ENCODE measurements at regions not wholly inside any gene's neighbourhood (a gene's known extent, or its start where the extent isn't known, plus 50 kb on each side); places are given as distances from the start of the nearest gene placed in this dataset.

DNA sequence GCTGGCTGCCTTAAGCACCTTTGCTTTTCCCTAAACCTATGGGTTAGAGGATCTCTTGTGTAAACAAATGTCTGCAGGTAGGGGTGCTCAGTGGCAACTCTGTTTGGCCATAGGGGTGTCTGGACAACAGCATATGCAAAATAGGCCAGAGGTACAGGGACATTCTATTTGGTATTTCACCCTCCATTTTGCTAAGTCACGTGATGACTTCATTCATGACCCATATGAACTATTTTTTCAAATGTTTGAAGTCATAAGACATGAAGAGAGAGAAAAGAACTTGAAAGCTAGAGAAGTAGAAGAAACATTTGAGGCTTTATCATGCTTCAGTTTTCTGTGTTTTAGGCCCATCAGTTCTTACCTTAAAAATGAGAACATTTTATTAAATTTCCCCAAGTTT is 370.2 kb downstream of the GADD45G start:
- TF ChIP-seq CTCF (tag by site-specific recombination; IDR thresholded peaks at IDR 0.05) (no peak), ZNF830 (tag by site-specific recombination; IDR thresholded peaks at IDR 0.05; ENCODE audit: low read depth) (no peak), ZSCAN30 (tag by site-specific recombination; IDR thresholded peaks at IDR 0.05) (no peak), GLI4 (tag by site-specific recombination; IDR thresholded peaks at IDR 0.05) (no peak), ZNF76 (tag by site-specific recombination; IDR thresholded peaks at IDR 0.05; ENCODE audit: borderline replicate concordance, low read depth) (no peak), ZNF341 (tag by site-specific recombination; IDR thresholded peaks at IDR 0.05; ENCODE audit: low read depth) (no peak)
- TF ChIP-seq, protein P1, sequence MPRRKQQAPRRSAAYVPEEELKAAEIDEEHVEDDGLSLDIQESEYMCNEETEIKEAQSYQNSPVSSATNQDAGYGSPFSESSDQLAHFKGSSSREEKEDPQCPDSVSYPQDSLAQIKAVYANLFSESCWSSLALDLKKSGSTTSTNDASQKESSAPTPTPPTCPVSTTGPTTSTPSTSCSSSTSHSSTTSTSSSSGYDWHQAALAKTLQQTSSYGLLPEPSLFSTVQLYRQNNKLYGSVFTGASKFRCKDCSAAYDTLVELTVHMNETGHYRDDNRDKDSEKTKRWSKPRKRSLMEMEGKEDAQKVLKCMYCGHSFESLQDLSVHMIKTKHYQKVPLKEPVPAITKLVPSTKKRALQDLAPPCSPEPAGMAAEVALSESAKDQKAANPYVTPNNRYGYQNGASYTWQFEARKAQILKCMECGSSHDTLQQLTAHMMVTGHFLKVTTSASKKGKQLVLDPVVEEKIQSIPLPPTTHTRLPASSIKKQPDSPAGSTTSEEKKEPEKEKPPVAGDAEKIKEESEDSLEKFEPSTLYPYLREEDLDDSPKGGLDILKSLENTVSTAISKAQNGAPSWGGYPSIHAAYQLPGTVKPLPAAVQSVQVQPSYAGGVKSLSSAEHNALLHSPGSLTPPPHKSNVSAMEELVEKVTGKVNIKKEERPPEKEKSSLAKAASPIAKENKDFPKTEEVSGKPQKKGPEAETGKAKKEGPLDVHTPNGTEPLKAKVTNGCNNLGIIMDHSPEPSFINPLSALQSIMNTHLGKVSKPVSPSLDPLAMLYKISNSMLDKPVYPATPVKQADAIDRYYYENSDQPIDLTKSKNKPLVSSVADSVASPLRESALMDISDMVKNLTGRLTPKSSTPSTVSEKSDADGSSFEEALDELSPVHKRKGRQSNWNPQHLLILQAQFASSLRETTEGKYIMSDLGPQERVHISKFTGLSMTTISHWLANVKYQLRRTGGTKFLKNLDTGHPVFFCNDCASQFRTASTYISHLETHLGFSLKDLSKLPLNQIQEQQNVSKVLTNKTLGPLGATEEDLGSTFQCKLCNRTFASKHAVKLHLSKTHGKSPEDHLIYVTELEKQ (tag by site-specific recombination; IDR thresholded peaks at IDR 0.05; ENCODE audit: borderline replicate concordance): no peak
- TF ChIP-seq, protein P2, sequence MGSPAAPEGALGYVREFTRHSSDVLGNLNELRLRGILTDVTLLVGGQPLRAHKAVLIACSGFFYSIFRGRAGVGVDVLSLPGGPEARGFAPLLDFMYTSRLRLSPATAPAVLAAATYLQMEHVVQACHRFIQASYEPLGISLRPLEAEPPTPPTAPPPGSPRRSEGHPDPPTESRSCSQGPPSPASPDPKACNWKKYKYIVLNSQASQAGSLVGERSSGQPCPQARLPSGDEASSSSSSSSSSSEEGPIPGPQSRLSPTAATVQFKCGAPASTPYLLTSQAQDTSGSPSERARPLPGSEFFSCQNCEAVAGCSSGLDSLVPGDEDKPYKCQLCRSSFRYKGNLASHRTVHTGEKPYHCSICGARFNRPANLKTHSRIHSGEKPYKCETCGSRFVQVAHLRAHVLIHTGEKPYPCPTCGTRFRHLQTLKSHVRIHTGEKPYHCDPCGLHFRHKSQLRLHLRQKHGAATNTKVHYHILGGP (tag by site-specific recombination; IDR thresholded peaks at IDR 0.05): no peak
- TF ChIP-seq, protein P3, sequence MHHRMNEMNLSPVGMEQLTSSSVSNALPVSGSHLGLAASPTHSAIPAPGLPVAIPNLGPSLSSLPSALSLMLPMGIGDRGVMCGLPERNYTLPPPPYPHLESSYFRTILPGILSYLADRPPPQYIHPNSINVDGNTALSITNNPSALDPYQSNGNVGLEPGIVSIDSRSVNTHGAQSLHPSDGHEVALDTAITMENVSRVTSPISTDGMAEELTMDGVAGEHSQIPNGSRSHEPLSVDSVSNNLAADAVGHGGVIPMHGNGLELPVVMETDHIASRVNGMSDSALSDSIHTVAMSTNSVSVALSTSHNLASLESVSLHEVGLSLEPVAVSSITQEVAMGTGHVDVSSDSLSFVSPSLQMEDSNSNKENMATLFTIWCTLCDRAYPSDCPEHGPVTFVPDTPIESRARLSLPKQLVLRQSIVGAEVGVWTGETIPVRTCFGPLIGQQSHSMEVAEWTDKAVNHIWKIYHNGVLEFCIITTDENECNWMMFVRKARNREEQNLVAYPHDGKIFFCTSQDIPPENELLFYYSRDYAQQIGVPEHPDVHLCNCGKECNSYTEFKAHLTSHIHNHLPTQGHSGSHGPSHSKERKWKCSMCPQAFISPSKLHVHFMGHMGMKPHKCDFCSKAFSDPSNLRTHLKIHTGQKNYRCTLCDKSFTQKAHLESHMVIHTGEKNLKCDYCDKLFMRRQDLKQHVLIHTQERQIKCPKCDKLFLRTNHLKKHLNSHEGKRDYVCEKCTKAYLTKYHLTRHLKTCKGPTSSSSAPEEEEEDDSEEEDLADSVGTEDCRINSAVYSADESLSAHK (tag by site-specific recombination; IDR thresholded peaks at IDR 0.05): no peak
